A549 (cell line): ENCODE measurements at regions not wholly inside any gene's neighbourhood (a gene's known extent, or its start where the extent isn't known, plus 50 kb on each side); places are given as distances from the start of the nearest gene placed in this dataset.

ENCODE experiments used
- ATAC-seq, 2 experiments: fragments of 200-7000 bp in 1 of 2; fragments of >200 bp in 1 of 2; cut with Nextera tagmentation in 1 of 2; cut with Tn5 transposase in 1 of 2; 3 replicates each; pipeline versions ENCODE4 v1.8.0 to v1.9.1; 2018 to 2020; ENCODE audit warnings: mild to moderate bottlenecking in 1 of 2, moderate library complexity in 1 of 2
- CTCF ChIA-PET: fragments of 300-600 bp; sonication (Branson Sonifier 250); formaldehyde crosslinking; extraction: SDS; loops from one replicate; lab custom pipeline; 2021; ENCODE audit warnings: antibody characterized with exemption, inconsistent platforms; lab: Yijun Ruan, JAX
- POLR2A ChIA-PET: fragments of 350-600 bp; formaldehyde crosslinking; extraction: SDS; loops from one replicate; lab custom pipeline; 2021; ENCODE audit warnings: antibody characterized with exemption, inconsistent platforms; lab: Yijun Ruan, JAX
- DNase-seq, 2 experiments: peaks; one replicate each; pipeline versions ENCODE4 v3.0.0 to v3.0.0-alpha.2; 2011 to 2016; ENCODE audit warnings: low read depth in 1 of 2, low spot score in 1 of 2
- FAIRE-seq: peaks from 2 replicates; lab custom pipeline; 2011; peaks lifted over from hg19 to GRCh38; lab: Jason Lieb, UNC
- H3K27ac ChIP-seq, 2 experiments: fragments of >200 bp; sonication (Bioruptor Twin); formaldehyde crosslinking; 3 replicates each; pipeline ENCODE4 v1.5.1; 2016 to 2017
- H3K4me1 ChIP-seq: fragments of >200 bp; sonication (Bioruptor Twin); formaldehyde crosslinking; 3 replicates; pipeline ENCODE4 v1.6.1; 2016
- H3K4me2 ChIP-seq: fragments of >200 bp; sonication (Bioruptor Twin); formaldehyde crosslinking; 3 replicates; pipeline ENCODE4 v1.6.1; 2016
- H3K4me3 ChIP-seq: fragments of >200 bp; sonication (Bioruptor Twin); formaldehyde crosslinking; 3 replicates; pipeline ENCODE4 v1.5.1; 2016
- H3K9me3 ChIP-seq: fragments of >200 bp; sonication (Bioruptor Twin); formaldehyde crosslinking; 3 replicates; pipeline ENCODE4 v1.6.1; 2016
- CBX2 ChIP-seq: fragments of 200-600 bp; sonication (generic); IDR thresholded peaks from 2 replicates; pipeline ENCODE4 v1.6.1; 2016; ENCODE audit warnings: low read depth, mild to moderate bottlenecking, borderline replicate concordance
- EHF ChIP-seq: fragments of 250-450 bp; sonication (Bioruptor Pico); IDR thresholded peaks from 2 replicates; pipeline ENCODE4 v1.5.0; 2020; ENCODE audit warnings: mild to moderate bottlenecking
- EHMT2 ChIP-seq: fragments of 200-600 bp; sonication (generic); IDR thresholded peaks from 2 replicates; pipeline ENCODE4 v1.6.1; 2016; ENCODE audit warnings: antibody characterized with exemption, low read depth, mild to moderate bottlenecking, moderate library complexity
- EP300 ChIP-seq, 2 experiments: fragments of >200 bp; sonication (Bioruptor Twin); formaldehyde crosslinking; IDR thresholded peaks; 2 replicates in 1 of 2; 3 replicates in 1 of 2; pipeline ENCODE4 v1.6.1; 2016 to 2017
- ESRRA ChIP-seq: fragments of 150-350 bp; IDR thresholded peaks from 2 replicates; pipeline ENCODE4 v1.6.1; 2014; ENCODE audit warnings: mild to moderate bottlenecking, low read length, borderline replicate concordance
- FOXS1 ChIP-seq: fragments of 250-450 bp; sonication (Bioruptor Pico); IDR thresholded peaks from 2 replicates; pipeline ENCODE4 v1.5.0; 2020; ENCODE audit warnings: mild to moderate bottlenecking, moderate library complexity
- GATA3 ChIP-seq: IDR thresholded peaks from 2 replicates; pipeline ENCODE4 v1.6.1; 2012; ENCODE audit warnings: borderline replicate concordance
- HEYL ChIP-seq: fragments of 250-450 bp; sonication (Bioruptor Pico); IDR thresholded peaks from 2 replicates; pipeline ENCODE4 v1.8.0; 2021; ENCODE audit warnings: mild to moderate bottlenecking, moderate library complexity
- HOXA7 ChIP-seq: fragments of 250-450 bp; sonication (Bioruptor Pico); IDR thresholded peaks from 2 replicates; pipeline ENCODE4 v1.5.0; 2020; ENCODE audit warnings: mild to moderate bottlenecking, moderate library complexity
- HOXB13 ChIP-seq: fragments of 250-450 bp; sonication (Bioruptor Pico); IDR thresholded peaks from 2 replicates; pipeline ENCODE4 v1.5.0; 2020; ENCODE audit warnings: low read depth, mild to moderate bottlenecking, moderate library complexity
- HOXB5 ChIP-seq: fragments of 250-450 bp; sonication (Bioruptor Pico); IDR thresholded peaks from 2 replicates; pipeline ENCODE4 v1.5.0; 2020; ENCODE audit warnings: mild to moderate bottlenecking, moderate library complexity
- JUN ChIP-seq, 2 experiments: fragments of >200 bp; sonication (Bioruptor Twin); formaldehyde crosslinking; IDR thresholded peaks; 2 replicates in 1 of 2; 3 replicates in 1 of 2; pipeline ENCODE4 v1.6.1; 2016 to 2017
- KDM5A ChIP-seq: fragments of 200-600 bp; sonication (generic); IDR thresholded peaks from 2 replicates; pipeline ENCODE4 v1.6.1; 2016; ENCODE audit warnings: antibody characterized with exemption, mild to moderate bottlenecking
- MAFK ChIP-seq: fragments of 450-650 bp; IDR thresholded peaks from 2 replicates; pipeline ENCODE4 v1.6.1; 2014; ENCODE audit not compliant: partially characterized antibody
- RFX5 ChIP-seq: fragments of 450-650 bp; IDR thresholded peaks from 2 replicates; pipeline ENCODE4 v1.7.1; 2014; ENCODE audit warnings: antibody characterized with exemption, mild to moderate bottlenecking, moderate library complexity
- RNF2 ChIP-seq: fragments of 200-600 bp; sonication (generic); IDR thresholded peaks from 2 replicates; pipeline ENCODE4 v1.6.1; 2016; ENCODE audit warnings: low read depth, mild to moderate bottlenecking, antibody characterized with exemption, moderate library complexity, borderline replicate concordance
- SMC3 ChIP-seq: fragments of >200 bp; sonication (Bioruptor Twin); formaldehyde crosslinking; IDR thresholded peaks from 3 replicates; pipeline ENCODE4 v1.6.1; 2018; ENCODE audit warnings: inconsistent platforms
- TFCP2L1 ChIP-seq: fragments of 250-450 bp; sonication (Bioruptor Pico); IDR thresholded peaks from 2 replicates; pipeline ENCODE4 v1.5.0; 2021; ENCODE audit warnings: mild to moderate bottlenecking
- ZNF302 ChIP-seq: fragments of 250-450 bp; sonication (Bioruptor Pico); IDR thresholded peaks from 2 replicates; pipeline ENCODE4 v1.9.0; 2021; ENCODE audit warnings: inconsistent platforms, mild to moderate bottlenecking, moderate library complexity
- WGBS: methylation state at CpG from one replicate; pipeline ENCODE4 v1.1.6; 2017; ENCODE audit errors: missing lambda C conversion rate; 5-methylcytosine and 5-hydroxymethylcytosine counted together
- TF ChIP-seq, protein P1 (sequence below): fragments of 150-350 bp; IDR thresholded peaks from 2 replicates; pipeline ENCODE4 v1.6.1; 2014; ENCODE audit warnings: low read depth, mild to moderate bottlenecking, low read length
- TF ChIP-seq, protein P2 (sequence below): fragments of >200 bp; sonication (Bioruptor Twin); formaldehyde crosslinking; IDR thresholded peaks from 3 replicates; pipeline ENCODE4 v1.5.1; 2016
- TF ChIP-seq, protein P3 (sequence below): IDR thresholded peaks from 2 replicates; pipeline ENCODE4 v1.6.1; 2012
- TF ChIP-seq, protein P4 (sequence below): fragments of 450-650 bp; IDR thresholded peaks from 2 replicates; pipeline ENCODE4 v1.6.1; 2014; ENCODE audit warnings: antibody characterized with exemption
- TF ChIP-seq, protein P5 (sequence below): IDR thresholded peaks from 2 replicates; pipeline ENCODE4 v1.6.1; 2012; ENCODE audit warnings: low read depth, borderline replicate concordance
- TF ChIP-seq, protein P6 (sequence below): fragments of 250-450 bp; sonication (Bioruptor Pico); IDR thresholded peaks from 2 replicates; pipeline ENCODE4 v1.5.0; 2020; ENCODE audit warnings: low read depth, mild to moderate bottlenecking, moderate library complexity

DNA sequence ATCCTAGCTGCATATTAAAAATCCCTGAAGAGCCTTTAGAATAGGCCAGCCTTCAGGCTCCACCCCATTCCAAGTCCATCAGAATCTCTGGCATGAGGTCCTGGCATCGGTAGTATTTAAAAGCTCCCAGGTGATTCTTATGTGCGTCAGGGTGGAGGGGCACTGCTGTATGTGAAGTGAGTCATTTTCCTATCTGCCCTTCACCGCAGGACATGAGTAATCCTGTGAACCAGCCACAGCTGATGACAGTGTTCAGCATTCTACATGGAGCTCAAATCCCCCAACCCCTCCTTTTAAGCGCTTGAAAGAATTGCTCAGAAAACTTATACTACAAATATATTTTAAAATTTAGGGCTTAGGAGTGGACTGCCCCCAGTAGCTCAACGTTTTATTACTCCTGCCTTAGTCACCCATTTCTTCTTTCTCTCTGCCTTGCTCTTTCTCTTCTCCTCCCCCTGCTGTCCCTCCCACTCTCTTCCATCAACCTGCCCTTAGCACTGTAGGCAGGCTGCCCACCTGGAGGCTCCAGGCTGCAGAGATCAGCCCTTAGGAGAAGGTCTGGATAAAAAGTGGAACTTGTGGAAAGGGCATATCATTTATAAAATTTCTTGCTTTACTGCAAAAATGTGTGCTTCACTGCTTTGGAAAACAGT is 73.8 kb upstream of the ZNF281 start (continued):
- TF ChIP-seq, protein P1, sequence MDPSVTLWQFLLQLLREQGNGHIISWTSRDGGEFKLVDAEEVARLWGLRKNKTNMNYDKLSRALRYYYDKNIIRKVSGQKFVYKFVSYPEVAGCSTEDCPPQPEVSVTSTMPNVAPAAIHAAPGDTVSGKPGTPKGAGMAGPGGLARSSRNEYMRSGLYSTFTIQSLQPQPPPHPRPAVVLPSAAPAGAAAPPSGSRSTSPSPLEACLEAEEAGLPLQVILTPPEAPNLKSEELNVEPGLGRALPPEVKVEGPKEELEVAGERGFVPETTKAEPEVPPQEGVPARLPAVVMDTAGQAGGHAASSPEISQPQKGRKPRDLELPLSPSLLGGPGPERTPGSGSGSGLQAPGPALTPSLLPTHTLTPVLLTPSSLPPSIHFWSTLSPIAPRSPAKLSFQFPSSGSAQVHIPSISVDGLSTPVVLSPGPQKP: no peak
- TF ChIP-seq, protein P2, sequence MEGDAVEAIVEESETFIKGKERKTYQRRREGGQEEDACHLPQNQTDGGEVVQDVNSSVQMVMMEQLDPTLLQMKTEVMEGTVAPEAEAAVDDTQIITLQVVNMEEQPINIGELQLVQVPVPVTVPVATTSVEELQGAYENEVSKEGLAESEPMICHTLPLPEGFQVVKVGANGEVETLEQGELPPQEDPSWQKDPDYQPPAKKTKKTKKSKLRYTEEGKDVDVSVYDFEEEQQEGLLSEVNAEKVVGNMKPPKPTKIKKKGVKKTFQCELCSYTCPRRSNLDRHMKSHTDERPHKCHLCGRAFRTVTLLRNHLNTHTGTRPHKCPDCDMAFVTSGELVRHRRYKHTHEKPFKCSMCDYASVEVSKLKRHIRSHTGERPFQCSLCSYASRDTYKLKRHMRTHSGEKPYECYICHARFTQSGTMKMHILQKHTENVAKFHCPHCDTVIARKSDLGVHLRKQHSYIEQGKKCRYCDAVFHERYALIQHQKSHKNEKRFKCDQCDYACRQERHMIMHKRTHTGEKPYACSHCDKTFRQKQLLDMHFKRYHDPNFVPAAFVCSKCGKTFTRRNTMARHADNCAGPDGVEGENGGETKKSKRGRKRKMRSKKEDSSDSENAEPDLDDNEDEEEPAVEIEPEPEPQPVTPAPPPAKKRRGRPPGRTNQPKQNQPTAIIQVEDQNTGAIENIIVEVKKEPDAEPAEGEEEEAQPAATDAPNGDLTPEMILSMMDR: no peak
- TF ChIP-seq, protein P3, sequence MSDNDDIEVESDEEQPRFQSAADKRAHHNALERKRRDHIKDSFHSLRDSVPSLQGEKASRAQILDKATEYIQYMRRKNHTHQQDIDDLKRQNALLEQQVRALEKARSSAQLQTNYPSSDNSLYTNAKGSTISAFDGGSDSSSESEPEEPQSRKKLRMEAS: peak; percentile 85
- no peak for TF ChIP-seq RNF2
- TF ChIP-seq, protein P4, sequence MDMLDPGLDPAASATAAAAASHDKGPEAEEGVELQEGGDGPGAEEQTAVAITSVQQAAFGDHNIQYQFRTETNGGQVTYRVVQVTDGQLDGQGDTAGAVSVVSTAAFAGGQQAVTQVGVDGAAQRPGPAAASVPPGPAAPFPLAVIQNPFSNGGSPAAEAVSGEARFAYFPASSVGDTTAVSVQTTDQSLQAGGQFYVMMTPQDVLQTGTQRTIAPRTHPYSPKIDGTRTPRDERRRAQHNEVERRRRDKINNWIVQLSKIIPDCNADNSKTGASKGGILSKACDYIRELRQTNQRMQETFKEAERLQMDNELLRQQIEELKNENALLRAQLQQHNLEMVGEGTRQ: no peak
- peak; percentile 81 to 82; a peak in 4 of 5 replicates for TF ChIP-seq EP300 (IDR thresholded peaks at IDR 0.05)
- no peak for TF ChIP-seq FOXS1 (CRISPR knock-in tag)
- no peak for TF ChIP-seq TFCP2L1 (CRISPR knock-in tag)
- TF ChIP-seq KDM5A: no peak
- no peak for TF ChIP-seq CBX2
- no peak for TF ChIP-seq HEYL (CRISPR knock-in tag)
- TF ChIP-seq SMC3: peak; percentile 51
- TF ChIP-seq RFX5: no peak

DNA sequence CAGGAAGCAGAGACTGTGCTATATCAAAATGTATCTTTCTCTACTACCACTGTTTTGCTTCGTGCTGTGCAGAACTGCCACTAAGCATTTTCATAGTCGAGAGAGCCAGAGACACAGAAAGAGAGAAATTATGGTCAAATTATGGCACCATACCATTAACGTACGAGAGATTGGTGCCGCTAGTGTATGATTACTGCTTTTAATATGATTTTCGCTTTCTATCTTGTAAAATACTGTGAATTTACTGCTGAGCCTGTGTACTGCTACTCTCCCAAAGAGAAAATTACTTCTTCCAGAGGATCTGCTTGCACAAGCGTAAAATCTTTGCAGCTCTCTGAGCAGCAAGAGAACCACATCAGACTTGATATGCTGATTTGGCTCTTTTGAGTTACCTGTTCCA is 71.1 kb upstream of the ZNF281 start:
- Histone ChIP-seq H3K9me3 (no peaks in the 10 kb centered on the region), H3K4me1 (peaks cover 57% of the 10 kb centered on the region), H3K4me3 (no peak overlapping the region), H3K27ac (peak overlapping the region in 1 of 2 experiments; percentile 87; a peak in 3 of 6 replicates), H3K4me2 (peak overlapping the region; percentile 75; the same call in 2 of the 3 replicates)
- no peak for DNase-seq
- FAIRE-seq: no peak
- ChIA-PET POLR2A (no interaction called here), CTCF (interaction anchor here (0.6 to 1.0 kb wide), 2 partner anchors 10 to 96 kb away, joined by 3 to 5 read pairs; no protein-coding TSS in a partner anchor)
- TF ChIP-seq MAFK (peak; percentile 62), ZNF302 (CRISPR knock-in tag) (no peak), EHF (CRISPR knock-in tag) (no peak)
- TF ChIP-seq, protein P3: no peak
- TF ChIP-seq, protein P5, sequence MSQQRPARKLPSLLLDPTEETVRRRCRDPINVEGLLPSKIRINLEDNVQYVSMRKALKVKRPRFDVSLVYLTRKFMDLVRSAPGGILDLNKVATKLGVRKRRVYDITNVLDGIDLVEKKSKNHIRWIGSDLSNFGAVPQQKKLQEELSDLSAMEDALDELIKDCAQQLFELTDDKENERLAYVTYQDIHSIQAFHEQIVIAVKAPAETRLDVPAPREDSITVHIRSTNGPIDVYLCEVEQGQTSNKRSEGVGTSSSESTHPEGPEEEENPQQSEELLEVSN: no peak
- WGBS: 93% methylated on average over 7 of the region's 7 CpGs
- no peak for ATAC-seq

DNA sequence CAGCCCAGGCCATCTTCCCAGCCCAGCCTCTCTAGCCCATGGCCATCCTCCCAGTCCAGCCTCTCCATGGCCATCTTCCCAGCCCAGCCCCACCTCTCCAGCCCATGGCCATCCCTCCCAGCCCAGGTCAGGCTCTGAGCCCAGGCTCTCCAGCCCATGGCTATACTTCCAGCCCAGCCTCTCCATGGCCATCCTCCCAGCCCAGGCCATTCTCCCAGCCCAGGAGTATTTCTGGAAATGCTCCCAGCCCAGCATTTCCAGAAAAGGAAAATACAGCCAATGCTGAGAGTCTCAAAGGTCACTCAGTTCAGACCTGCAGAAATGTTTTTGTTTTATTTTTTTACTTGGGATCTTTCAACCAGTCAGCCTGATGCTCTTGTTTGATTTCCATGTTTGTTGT is 70.0 kb upstream of the ZNF281 start:
- no peak for ATAC-seq
- CTCF ChIA-PET: no interaction called here
- DNase-seq: no peak
- Histone ChIP-seq H3K27ac (peak overlapping the region; percentile 8 to 72; a peak in 3 of 6 replicates), H3K4me3 (no peak overlapping the region), H3K4me1 (peaks cover 59% of the 10 kb centered on the region)
- POLR2A ChIA-PET: no interaction called here
- TF ChIP-seq HOXB13 (CRISPR knock-in tag) (no peak), MAFK (no peak), HOXB5 (no peak), RFX5 (no peak), JUN (IDR thresholded peaks at IDR 0.05) (no peak), ESRRA (no peak), EHF (CRISPR knock-in tag) (no peak), EHMT2 (no peak), HOXA7 (no peak), CBX2 (no peak), GATA3 (no peak)
- TF ChIP-seq, protein P5: no peak
- TF ChIP-seq, protein P6, sequence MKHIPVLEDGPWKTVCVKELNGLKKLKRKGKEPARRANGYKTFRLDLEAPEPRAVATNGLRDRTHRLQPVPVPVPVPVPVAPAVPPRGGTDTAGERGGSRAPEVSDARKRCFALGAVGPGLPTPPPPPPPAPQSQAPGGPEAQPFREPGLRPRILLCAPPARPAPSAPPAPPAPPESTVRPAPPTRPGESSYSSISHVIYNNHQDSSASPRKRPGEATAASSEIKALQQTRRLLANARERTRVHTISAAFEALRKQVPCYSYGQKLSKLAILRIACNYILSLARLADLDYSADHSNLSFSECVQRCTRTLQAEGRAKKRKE: no peak
- TF ChIP-seq, all 56 proteins: peak for 0
- Histone ChIP-seq H3K4me2 (peak overlapping the region; percentile 14; the same call in 1 of the 3 replicates), H3K9me3 (no peaks in the 10 kb centered on the region)
- FAIRE-seq: no peak
